LNCaP clone FGC (cell line): ENCODE measurements at regions not wholly inside any gene's neighbourhood (a gene's known extent, or its start where the extent isn't known, plus 50 kb on each side); places are given as distances from the start of the nearest gene placed in this dataset.

Experiments used
- DNase-seq: peaks from one replicate; pipeline ENCODE4 v3.0.0-alpha.2; 2011; ENCODE audit warnings: low read depth
- H3K4me3 ChIP-seq: 2 replicates; pipeline ENCODE4 v1.5.1; 2011; ENCODE audit warnings: mild to moderate bottlenecking, low read depth, low read length, control low read depth
- TF ChIP-seq, protein P1 (sequence below): IDR thresholded peaks from 2 replicates; pipeline ENCODE4 v1.5.1; 2012; ENCODE audit warnings: mild to moderate bottlenecking; ENCODE audit not compliant: control insufficient read depth, insufficient read depth; ENCODE audit errors: extremely low read depth

DNA sequence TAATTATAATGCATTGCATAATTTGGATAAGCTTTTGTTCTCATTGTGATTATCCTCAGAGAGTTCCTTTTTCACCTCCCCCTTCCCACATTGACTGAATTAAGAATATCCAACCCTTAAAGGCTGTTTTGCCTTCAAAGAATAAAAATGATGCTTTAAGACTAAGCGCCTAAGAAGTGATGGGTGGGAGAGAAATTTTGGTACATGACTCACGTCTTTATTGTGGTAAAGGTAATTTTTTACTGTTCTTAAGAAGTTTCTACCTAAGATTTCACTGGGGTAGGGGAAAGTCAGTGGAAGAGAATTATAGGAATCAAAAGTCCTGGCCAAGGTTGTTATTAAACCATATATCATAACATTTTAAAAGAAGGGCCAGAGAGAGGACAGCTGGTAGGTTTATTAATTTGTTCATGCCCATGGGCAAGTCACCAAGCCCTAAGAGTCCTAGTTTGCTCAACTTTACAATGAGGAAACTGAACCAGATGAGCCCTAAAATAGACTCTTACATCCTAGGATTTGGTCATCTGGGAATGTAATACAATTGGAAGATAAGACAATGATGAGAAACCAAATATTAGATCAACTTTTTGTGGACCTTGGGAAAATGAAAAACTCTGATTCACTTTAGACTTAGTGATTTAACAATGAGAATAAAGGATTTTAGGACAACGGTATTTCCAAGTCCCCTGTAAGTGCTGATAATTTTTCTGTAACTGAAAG lies 101.1 kb upstream of the RASGRP1 start:
- TF ChIP-seq, protein P1, sequence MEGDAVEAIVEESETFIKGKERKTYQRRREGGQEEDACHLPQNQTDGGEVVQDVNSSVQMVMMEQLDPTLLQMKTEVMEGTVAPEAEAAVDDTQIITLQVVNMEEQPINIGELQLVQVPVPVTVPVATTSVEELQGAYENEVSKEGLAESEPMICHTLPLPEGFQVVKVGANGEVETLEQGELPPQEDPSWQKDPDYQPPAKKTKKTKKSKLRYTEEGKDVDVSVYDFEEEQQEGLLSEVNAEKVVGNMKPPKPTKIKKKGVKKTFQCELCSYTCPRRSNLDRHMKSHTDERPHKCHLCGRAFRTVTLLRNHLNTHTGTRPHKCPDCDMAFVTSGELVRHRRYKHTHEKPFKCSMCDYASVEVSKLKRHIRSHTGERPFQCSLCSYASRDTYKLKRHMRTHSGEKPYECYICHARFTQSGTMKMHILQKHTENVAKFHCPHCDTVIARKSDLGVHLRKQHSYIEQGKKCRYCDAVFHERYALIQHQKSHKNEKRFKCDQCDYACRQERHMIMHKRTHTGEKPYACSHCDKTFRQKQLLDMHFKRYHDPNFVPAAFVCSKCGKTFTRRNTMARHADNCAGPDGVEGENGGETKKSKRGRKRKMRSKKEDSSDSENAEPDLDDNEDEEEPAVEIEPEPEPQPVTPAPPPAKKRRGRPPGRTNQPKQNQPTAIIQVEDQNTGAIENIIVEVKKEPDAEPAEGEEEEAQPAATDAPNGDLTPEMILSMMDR: no peak
- DNase-seq: no peak
- H3K4me3 ChIP-seq: no peak overlapping the region

DNA sequence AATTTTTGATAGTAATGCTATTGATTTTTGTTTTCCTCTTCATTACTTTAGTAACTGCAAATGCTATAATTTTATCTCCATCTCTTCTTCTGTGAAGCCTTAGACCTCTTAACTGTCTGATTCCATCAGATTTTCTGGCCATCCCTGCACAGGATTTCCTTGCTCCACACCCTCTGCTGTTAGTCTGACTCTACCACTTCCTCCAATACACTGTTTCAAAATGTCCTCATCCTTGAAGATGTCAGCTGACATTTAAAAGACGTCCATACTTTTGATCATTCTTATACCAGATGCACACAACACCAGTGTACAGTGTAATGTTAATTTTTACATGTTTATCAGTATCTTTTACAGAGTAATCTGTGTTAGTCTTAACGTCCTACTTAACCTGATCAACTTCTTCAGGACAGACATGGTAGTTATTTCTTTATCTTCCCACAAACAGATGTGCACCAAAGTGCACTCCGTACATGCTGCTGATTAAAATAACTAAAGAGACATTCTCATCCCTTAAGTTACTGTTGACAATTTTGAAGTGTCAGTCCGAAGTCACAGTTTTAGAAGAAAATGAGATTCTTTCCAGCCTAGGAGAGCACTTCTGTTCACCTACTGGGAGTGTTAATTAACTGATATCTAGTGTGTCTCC lies 102.4 kb upstream of the RASGRP1 start:
- DNase-seq: no peak
- no peak overlapping the region for H3K4me3 ChIP-seq
- TF ChIP-seq, protein P1: no peak

DNA sequence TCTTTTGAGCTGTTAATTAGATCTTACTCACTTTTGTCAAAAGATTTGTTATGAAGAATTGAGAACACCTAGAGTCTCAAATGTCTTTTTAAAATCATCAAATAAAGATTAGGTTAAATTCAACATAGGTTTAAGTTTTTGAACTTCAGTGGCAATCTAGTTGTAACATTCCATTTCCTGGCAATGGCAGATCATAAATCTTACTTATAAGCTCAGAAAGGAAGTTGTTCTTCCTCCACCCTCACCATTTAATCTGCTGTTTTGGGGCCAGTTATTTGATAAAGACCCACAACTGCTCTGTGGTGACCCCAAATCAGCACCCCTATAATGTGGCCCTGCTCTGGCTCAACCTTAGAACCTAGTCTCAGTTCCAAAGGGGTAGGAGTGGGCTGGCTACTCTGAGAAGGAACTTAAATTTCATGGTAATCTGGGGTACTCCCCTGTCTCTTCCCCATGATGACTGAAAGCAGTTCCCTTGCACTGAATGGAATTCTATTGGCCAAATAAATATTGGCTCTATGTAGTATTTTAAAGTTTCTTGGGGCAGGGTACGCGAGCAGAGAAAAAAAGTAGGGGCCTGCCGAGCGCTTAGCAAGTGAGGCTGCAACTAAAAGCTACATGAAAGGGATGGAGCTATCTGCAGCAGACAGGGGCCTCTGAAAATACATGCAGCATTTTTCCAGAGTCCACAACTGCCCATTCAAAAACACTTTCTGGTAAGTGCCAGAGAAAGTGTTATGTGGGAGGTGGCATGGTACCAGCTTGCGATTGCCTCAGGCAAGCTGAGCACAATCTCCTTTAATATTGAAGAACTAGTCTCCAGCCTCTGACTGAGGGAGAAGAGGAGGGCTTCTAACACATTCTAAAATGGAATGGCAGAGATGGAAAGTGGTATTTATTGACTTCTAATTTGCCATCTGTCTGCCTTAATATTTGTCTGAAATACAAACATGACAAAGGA lies 103.6 kb upstream of the RASGRP1 start:
- no peak for DNase-seq
- TF ChIP-seq, protein P1: no peak
- H3K4me3 ChIP-seq: no peak overlapping the region

DNA sequence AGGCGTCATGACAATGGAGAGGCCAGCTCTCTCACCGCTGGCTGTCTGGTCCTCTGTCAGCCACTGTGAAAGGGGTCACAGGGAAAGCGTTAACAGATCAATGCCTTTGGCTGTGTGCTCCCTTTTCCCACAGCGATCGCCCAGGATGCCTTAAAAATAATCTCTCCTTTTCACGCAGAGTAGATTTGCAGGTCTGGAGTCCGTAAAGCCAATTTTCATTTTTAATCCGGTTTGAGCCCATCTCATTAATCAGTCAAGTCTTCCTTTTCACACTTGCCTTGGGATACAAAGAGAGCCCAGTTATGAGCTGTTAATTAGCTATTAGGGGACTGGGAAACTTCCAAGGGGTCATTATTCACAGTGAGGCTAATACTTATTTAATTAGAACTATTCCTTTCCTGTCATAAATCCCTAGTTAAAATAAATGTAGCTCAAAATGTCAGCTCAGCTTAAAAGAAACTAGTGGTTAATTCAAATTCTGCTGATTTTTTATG lies 104.3 kb upstream of the RASGRP1 start:
- no peak overlapping the region for H3K4me3 ChIP-seq
- DNase-seq: no peak
- TF ChIP-seq, protein P1: no peak

DNA sequence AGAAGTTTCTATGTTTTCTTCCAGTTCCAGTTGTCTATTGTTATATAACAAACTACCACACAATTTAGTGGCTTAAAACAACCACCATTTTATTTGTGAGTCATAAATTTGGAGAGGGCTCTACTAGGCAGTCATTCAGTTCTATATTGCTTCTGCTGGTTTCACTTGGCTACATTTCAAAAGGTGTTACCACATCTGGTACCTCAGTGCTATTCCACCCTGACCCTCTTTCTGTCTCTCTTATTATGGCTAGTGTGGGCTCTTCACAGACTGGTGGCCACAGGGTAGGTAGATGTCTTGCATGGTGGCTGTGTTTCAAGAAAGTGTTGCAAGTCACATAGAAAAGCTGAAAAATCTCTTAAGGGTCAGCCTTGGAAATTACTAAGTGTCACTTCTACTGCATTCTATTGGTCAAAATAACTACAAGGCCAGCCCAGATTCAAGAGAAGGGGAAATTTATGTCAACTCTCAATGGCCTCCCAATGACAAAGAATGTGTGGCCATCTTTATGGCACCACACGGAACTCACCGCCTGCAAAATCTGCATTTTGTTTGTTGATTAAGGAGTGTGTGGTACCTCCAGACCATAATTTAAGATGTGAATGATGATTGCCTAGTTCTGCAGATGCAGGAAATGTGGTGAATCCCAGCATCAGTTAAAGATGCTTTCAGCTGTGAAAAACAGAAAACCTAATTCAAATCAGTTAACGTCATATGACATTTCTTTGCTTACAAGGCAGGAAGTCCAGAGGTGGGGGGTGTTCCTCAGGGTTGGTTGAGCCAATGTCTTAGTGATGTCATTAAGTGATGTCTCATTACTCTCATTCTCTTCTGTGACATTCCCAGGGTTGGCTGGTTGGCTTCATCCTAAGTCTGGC lies 105.8 kb upstream of the RASGRP1 start:
- DNase-seq: no peak
- TF ChIP-seq, protein P1: no peak
- no peak overlapping the region for H3K4me3 ChIP-seq

DNA sequence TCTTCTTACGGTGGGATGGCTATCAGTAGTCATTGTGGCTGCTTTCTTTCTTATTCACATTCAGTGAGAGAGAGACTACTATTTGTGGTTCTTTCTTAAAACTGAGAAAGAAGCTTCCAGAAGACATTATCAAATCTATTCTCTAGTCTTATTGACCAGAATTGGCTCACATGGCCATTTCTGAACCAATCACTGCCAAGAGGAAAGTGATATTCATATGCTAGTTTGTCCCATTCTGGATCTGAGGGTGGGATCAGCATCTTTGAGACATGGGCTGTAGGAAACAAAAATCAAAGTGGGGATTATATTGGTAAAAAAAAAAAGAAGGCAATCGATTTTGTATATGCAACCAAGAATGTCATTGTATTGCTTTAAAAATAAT lies 106.4 kb upstream of the RASGRP1 start:
- TF ChIP-seq, protein P1: no peak
- no peak for DNase-seq
- no peak overlapping the region for H3K4me3 ChIP-seq
